Prostate gland (tissue), 2 donors: ENCODE measurements at regions not wholly inside any gene's neighbourhood (a gene's known extent, or its start where the extent isn't known, plus 50 kb on each side); places are given as distances from the start of the nearest gene placed in this dataset.

Experiments
- POLR2A ChIP-seq: fragments of 450-650 bp; IDR thresholded peaks from one replicate; pipeline ENCODE4 v1.6.1; 2016; ENCODE audit warnings: antibody characterized with exemption, mild to moderate bottlenecking
- TF ChIP-seq, protein P1 (sequence below), 4 experiments: fragments of 200-600 bp in 2 of 4; fragments of 450-650 bp in 2 of 4; sonication (generic) in 2 of 4; IDR thresholded peaks; 1 replicate in 3 of 4; 2 replicates in 1 of 4; pipeline ENCODE4 v1.5.1; 2016 to 2019; ENCODE audit warnings: antibody characterized with exemption in 4 of 4, mild to moderate bottlenecking in 2 of 4, moderate library complexity in 2 of 4

GRCh38 chr3:177764933-177765332 is 567.7 kb upstream of the TBL1XR1 start:
- TF ChIP-seq, protein P1, sequence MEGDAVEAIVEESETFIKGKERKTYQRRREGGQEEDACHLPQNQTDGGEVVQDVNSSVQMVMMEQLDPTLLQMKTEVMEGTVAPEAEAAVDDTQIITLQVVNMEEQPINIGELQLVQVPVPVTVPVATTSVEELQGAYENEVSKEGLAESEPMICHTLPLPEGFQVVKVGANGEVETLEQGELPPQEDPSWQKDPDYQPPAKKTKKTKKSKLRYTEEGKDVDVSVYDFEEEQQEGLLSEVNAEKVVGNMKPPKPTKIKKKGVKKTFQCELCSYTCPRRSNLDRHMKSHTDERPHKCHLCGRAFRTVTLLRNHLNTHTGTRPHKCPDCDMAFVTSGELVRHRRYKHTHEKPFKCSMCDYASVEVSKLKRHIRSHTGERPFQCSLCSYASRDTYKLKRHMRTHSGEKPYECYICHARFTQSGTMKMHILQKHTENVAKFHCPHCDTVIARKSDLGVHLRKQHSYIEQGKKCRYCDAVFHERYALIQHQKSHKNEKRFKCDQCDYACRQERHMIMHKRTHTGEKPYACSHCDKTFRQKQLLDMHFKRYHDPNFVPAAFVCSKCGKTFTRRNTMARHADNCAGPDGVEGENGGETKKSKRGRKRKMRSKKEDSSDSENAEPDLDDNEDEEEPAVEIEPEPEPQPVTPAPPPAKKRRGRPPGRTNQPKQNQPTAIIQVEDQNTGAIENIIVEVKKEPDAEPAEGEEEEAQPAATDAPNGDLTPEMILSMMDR (IDR thresholded peaks at IDR 0.05), result no peak
- TF ChIP-seq POLR2A, result no peak
